ENCODE measurements at regions not wholly inside any gene's neighbourhood (a gene's known extent, or its start where the extent isn't known, plus 50 kb on each side); places are given as distances from the start of the nearest gene placed in this dataset.

- no peak for TF ChIP-seq EZH2 (IDR thresholded peaks at IDR 0.05; ENCODE audit: insufficient read depth, poor library complexity, severe bottlenecking)
- TF ChIP-seq EZH2phosphoT487 (IDR thresholded peaks at IDR 0.05; ENCODE audit: insufficient read depth, low read depth) = no peak
Measured at GRCh38 chr4:170306208-170306607, 216.5 kb upstream of the AADAT start.

Data from GM23248 (cell line).